D721Med (cell line): ENCODE measurements at regions not wholly inside any gene's neighbourhood (a gene's known extent, or its start where the extent isn't known, plus 50 kb on each side); places are given as distances from the start of the nearest gene placed in this dataset.

Experiments used
- DNase-seq: peaks from one replicate; pipeline ENCODE4 v3.0.0; 2011; ENCODE audit warnings: low spot score; ENCODE audit not compliant: insufficient read length
- FAIRE-seq: peaks from 2 replicates; lab custom pipeline; 2011; peaks lifted over from hg19 to GRCh38; lab: Jason Lieb, UNC
- CTCF ChIP-seq: IDR thresholded peaks from 2 replicates; pipeline ENCODE4 v1.5.1; 2012; ENCODE audit warnings: mild to moderate bottlenecking, control low read depth; ENCODE audit not compliant: insufficient read depth; ENCODE audit errors: missing control alignments

- TF ChIP-seq CTCF, result no peak
- DNase-seq (no peak), FAIRE-seq (no peak)
Observed at GRCh38 chr6:49155316-49155715, 307.7 kb downstream of the MMUT start.

- DNase-seq (no peak), FAIRE-seq (no peak)
- TF ChIP-seq CTCF, result no peak
Observed at GRCh38 chr6:49151957-49152356, 311.1 kb downstream of the MMUT start.

GRCh38 chr6:49151461-49151860 lies 311.6 kb downstream of the MMUT start:
- DNase-seq (no peak), FAIRE-seq (no peak)
- TF ChIP-seq CTCF, result no peak

- no peak for TF ChIP-seq CTCF
- no peak for FAIRE-seq
- DNase-seq, result no peak
Observed at GRCh38 chr6:49151033-49151432, 312.0 kb downstream of the MMUT start.

GRCh38 chr6:49145280-49145679 lies 317.8 kb downstream of the MMUT start:
- no peak for FAIRE-seq
- DNase-seq, result no peak
- TF ChIP-seq CTCF, result no peak

GRCh38 chr6:49142421-49143151 lies 320.5 kb downstream of the MMUT start:
- FAIRE-seq (no peak), DNase-seq (no peak)
- TF ChIP-seq CTCF, result no peak

GRCh38 chr6:49121970-49122369 lies 341.1 kb downstream of the MMUT start:
- TF ChIP-seq CTCF, result no peak
- no peak for FAIRE-seq
- DNase-seq, result no peak
